AG09319 (cell line): ENCODE measurements at regions not wholly inside any gene's neighbourhood (a gene's known extent, or its start where the extent isn't known, plus 50 kb on each side); places are given as distances from the start of the nearest gene placed in this dataset.

ENCODE experiments used
- DNase-seq: peaks from one replicate; pipeline ENCODE4 v3.0.0-alpha.2; 2010; ENCODE audit warnings: low read depth; ENCODE audit errors: extremely low read depth
- TF ChIP-seq, protein P1 (sequence below): IDR thresholded peaks from 2 replicates; pipeline ENCODE4 v1.5.1; 2011; ENCODE audit warnings: low read depth, mild to moderate bottlenecking, inconsistent platforms, low read length, moderate library complexity

DNA sequence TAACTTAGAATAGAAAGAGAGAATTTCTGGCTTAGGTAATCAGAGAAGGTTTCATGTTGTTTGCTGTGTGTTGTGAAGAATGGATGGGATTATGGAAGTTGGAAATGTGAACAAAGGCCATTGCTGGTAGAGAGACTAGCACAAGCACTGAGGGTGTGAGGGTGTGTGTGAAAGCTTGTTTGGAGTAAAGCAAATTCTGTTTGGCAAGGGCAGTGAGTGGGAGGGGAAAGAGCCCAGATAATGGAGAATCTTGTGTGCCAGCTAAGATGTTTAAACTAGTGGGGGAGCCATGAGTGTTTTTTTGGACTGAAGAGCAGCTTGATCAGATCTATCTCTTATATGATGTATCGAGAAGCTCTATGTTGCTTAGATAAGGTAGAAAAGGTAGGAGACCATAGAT lies 107.1 kb downstream of the DISP1 start:
- TF ChIP-seq, protein P1, sequence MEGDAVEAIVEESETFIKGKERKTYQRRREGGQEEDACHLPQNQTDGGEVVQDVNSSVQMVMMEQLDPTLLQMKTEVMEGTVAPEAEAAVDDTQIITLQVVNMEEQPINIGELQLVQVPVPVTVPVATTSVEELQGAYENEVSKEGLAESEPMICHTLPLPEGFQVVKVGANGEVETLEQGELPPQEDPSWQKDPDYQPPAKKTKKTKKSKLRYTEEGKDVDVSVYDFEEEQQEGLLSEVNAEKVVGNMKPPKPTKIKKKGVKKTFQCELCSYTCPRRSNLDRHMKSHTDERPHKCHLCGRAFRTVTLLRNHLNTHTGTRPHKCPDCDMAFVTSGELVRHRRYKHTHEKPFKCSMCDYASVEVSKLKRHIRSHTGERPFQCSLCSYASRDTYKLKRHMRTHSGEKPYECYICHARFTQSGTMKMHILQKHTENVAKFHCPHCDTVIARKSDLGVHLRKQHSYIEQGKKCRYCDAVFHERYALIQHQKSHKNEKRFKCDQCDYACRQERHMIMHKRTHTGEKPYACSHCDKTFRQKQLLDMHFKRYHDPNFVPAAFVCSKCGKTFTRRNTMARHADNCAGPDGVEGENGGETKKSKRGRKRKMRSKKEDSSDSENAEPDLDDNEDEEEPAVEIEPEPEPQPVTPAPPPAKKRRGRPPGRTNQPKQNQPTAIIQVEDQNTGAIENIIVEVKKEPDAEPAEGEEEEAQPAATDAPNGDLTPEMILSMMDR = no peak
- no peak for DNase-seq

DNA sequence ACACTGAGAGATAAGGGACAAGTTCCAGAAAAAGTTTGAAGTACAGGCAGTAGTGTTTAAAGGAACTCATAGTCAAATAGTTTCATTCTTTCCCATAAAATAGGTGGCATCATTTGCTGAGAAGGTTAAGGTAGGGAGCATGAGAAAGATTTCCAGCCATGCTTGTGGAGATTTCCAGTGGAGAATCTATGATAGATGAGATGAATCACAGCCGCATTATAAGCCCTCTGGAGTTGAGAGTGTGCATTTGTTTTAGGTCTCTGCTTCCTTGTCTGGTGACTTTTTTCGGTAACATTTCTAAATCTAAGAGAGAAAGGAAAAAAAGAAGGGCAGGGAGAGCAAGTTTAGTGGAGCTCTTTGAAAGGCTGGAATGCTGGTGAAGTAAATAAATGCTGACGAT lies 108.7 kb downstream of the DISP1 start:
- no peak for DNase-seq
- TF ChIP-seq, protein P1 = no peak

DNA sequence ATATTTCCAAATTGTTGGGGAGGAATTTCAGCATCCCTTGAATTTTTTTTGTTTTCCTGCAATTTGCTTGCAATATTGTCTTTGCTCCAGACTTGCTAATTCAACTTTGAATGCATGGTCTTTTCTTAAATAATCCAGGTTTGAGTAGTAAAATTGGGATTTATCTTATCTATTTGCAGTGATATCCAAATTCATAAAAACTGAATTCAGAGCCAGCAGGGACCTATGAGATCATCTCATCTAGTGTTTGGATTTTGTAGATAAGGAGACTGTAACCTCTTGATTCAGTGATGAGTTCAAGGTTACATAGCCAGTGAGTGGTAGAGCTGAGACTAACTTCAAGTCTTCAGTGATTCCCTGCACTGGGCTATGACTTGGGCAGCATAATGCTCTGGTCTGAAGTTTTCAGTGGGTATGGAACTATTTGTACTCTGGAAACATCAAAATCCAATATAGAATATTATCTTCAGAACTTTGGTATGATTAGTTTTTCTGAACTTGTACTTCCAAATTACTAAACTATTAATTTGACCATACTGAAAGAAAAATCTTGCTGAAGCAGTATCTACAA lies 109.4 kb downstream of the DISP1 start:
- TF ChIP-seq, protein P1 = no peak
- no peak for DNase-seq

DNA sequence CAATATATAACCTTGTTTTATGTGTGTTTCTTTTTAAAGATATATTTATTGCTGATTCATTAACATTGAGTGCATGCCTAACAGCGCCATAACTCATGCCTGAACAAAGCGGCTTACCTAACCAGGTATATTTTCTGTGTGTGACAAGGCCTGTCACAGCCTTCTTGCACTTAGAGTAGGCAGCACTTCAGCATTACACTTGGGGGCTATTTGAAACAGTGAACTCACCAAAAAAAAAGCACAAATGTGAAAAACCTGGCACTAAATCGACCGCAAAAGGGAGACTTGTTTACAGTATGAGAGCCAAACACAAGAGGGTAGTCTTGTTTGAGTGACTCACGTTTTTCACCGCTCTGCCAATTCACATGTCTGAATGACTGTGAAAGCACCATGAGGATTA lies 111.7 kb downstream of the DISP1 start:
- TF ChIP-seq, protein P1 = no peak
- peak; percentile 19 for DNase-seq

DNA sequence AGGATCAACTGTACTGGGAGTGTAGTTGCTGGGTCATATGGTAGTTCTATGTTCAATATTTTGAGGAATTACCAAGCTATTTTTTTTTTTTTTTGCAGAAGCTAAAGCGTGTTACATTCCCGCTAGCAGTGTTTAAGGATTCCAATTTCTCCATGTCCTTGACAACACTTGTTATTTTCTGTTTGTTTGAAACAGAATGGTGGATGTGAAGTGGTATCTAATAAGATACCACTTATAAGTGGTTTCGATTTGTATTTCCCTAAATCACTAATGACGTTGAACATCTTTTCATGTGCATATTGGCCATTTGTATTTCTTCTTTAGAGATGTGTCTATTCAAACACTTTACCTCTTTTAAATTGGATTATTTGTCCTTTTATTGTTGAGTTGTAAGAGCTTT lies 112.2 kb downstream of the DISP1 start:
- no peak for DNase-seq
- TF ChIP-seq, protein P1 = no peak

DNA sequence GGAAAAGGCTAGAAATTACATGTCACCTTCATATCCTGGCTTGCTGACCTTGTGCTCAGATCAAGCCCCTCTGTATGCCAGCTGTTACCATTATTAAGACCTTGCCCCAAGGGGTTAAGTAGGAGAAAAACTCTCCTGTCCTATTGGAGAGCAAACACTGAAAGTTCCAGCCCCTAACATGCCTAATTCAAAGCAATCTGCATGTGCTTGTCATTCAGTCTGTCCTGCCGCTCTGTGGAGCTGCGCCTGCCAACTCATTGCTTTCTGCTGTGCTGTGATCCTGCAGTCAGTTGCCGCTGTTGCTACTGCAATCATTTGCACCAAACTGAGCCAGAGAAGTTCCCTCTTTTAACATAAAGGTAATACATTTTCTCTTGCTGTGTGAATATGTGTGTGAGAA lies 113.4 kb downstream of the DISP1 start:
- no peak for DNase-seq
- TF ChIP-seq, protein P1 = no peak

DNA sequence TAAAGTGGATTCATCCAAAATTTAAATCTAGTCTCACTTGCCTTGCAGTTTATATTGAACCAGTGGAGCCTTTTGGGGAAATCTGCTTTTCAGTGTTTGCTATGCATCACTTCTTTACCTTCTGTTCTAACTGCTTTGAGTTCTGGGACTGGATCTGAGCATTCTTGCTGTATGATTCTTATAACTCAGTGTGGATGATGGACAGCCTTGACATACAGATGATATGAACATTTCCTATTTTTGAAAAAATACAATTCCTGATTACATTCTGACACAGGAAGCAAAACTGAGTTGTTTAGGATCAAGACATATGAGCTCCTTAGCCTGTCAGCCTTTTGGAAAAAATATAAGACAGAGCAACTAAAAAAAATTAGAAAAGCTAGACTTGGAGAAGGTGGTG lies 115.2 kb downstream of the DISP1 start:
- no peak for DNase-seq
- TF ChIP-seq, protein P1 = no peak
